Renal cortical epithelial cell (primary cell): ENCODE measurements at regions not wholly inside any gene's neighbourhood (a gene's known extent, or its start where the extent isn't known, plus 50 kb on each side); places are given as distances from the start of the nearest gene placed in this dataset.
A peak's percentile ranks its signal among the peaks of the same experiment; 100 is the strongest.
"Not testable (repeated sequence)": the region's sequence is repeated elsewhere in the genome, so short reads cannot be mapped to it uniquely, and the experiment has no call there.

Source experiments
- DNase-seq: peaks from one replicate; pipeline ENCODE4 v3.0.0-alpha.2; 2011; ENCODE audit warnings: low read depth

DNA sequence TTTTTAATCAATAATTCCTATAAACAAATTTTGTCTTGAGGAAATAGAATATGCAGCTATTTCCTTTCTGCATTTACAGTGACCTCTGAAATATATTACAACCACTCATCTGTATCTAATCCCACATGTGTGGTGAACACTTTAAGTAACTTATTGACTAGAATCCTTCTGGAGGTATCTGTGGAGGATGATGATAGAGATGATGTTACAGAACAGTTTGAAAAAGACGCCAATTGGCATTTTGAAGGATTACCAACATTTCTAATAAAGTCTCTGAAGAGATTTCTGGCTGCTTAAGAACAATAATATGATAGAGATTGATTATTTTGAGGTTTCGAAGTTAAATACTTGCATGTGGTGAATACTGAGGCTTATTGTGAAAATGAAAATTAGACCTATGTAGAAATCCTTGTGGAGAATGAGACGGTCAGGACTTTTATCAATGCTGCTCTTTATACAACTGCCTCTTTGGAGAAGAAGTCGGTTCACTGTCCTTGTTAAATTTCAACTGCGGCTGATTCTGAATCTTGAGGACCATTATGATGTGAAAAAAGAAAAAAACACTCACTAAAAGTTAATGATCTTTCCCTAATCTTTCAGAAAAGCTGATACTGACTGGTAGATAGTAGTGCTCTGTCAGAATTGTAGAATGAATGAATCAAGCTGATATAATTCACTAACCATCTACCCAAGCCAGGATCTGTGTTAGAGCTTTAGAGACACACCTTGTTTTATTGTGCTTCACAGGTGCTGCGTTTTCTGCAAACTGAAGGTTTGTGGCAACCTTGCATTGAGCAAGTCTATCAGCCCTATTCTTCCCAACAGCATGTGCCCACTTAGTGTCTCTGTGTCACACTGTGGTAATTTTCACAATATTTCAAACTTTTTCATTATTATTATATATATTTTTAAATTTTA is 204.7 kb downstream of the SPRY1 start:
- peak; percentile 82 for DNase-seq

- no peak for DNase-seq
Measured at GRCh38 chr4:123602007-123602406, 205.4 kb downstream of the SPRY1 start.

GRCh38 chr4:123603165-123603564 is 206.6 kb downstream of the SPRY1 start:
- DNase-seq = peak; percentile 73

- DNase-seq = not testable (repeated sequence)
Measured at GRCh38 chr4:123605797-123606196, 209.2 kb downstream of the SPRY1 start.

DNA sequence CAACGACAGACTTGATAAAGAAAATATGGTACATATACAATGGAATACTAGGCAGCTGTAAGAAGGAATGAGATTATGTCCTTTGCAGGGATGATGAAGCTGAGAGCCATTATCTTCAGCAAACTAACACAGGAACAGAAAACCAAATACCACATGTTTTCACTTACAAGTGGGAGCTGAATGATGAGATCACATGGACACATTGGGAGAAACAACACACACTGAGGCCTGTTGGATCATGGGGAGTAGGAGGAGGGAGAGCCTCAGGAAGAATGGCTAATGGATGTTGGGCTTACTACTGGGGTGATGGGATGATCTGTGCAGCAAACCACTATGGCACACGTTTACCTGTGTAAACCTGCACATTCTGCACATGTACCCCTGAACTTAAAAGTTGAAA is 209.7 kb downstream of the SPRY1 start:
- DNase-seq = no peak

DNA sequence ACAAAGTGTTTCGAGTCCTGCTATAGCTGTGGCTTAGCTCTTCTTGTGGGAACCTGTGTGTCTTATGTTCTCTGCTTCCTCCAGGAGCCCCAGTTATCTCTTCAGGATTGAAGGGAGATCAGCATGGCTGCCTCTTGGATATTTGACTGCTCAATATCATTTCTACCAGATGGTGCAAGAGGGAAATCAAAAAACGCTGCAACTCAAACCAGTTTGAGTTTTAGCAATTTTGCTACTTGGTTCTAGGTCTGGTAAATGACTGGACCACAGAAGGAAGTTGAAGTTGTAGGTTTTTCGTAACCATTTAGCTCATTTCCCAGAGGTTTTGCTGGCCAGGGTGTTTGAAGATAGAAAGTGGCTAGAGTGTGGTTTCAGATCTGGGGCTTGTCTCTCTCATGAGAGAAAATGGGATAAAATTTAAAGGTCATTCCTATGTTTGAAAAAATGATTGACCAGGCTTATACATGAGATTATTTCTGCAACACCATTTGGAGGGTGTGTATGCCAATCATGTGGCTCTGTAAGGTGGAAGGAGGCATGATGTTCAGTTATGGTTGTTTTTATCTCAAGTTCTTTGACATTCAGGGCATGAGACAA is 210.4 kb downstream of the SPRY1 start:
- no peak for DNase-seq

GRCh38 chr4:123609829-123610228 is 213.2 kb downstream of the SPRY1 start:
- no peak for DNase-seq

- DNase-seq = no peak
Measured at GRCh38 chr4:123613586-123614344, 217.2 kb downstream of the SPRY1 start.

GRCh38 chr4:123615901-123616300 is 219.3 kb downstream of the SPRY1 start:
- no peak for DNase-seq

DNA sequence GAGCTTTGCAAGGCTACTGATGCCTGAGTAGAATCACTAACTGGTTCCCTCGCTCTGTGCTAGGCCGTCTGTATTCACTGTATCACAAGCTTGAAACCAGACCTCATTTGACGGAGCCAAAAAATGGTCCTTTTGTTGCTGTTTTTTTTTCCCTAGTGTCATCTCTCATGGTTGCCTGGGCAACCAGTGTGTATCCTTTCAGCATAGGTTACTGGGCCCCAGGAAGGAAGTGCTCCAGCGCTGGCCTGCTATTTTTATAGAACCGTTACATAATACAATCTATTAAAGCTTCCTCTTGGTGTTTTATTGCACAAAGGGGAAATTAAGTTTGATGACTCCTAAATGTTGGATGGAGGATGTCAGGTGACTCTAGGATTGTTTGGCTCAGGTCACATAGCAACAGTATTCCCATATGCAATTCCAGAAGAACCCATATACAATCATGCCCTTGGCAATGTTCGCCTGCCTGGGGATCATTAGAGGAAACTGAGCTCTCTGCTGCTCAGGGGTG is 220.4 kb downstream of the SPRY1 start:
- no peak for DNase-seq

- DNase-seq = no peak
Measured at GRCh38 chr4:123617791-123618190, 221.2 kb downstream of the SPRY1 start.

DNA sequence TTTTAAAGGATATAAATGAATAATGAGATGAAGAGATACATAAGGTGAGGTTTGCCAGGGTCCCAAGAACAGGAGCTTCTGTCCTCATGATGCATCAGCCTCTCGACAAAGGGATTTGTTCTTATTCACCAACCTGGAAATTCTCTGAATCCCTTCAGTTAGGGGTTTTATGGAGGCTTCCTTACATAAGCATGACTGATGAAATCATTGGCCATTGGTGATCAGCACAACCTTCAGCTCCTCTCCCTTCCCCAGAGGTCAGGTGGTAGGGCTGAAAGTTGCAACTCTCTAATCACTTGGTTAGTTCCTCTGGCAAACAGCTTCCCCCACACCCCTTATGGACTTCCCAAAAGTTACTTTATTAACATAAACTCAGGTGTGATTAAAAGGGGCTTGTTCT is 222.0 kb downstream of the SPRY1 start:
- no peak for DNase-seq

DNA sequence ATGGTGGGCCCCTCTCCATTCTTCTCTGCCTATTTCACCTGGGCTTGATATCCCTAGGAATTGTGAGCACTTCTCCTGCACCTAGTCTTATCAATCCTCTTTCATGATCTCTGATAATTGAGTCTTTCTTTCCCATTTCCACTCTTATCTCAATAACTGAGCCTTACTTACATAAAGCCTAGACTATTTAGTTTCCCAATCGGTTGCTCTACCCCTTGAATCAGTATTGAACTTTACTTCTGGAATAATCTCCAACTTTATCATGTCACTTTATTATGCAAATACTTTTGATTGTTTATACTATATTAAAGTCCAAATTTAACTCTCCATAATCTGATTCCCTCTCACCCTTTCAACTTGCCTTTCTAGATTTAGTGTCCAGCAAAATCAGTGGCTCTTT is 222.7 kb downstream of the SPRY1 start:
- DNase-seq = no peak

- no peak for DNase-seq
Measured at GRCh38 chr4:123619895-123620294, 223.3 kb downstream of the SPRY1 start.

- DNase-seq = peak; percentile 59
Measured at GRCh38 chr4:123621072-123621705, 224.6 kb downstream of the SPRY1 start.

DNA sequence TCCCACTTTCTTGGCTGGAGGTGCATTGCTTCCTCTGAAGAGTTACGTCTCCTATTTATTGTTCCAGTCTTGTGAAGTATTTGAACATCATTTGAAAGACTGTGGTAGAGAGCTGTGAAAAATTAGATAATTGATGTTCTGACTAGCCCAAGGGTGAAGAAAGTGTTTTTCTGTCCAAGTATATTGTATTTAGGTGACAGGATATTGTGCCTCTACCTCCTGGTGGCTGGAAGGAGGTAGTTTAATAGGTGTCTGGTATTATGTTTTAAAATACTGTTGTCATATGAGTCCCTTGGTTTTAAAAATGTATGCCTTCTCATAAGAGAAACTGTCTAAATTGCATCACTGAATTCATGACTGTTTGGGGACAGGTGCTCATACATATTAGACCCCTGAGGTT is 226.0 kb downstream of the SPRY1 start:
- no peak for DNase-seq

DNA sequence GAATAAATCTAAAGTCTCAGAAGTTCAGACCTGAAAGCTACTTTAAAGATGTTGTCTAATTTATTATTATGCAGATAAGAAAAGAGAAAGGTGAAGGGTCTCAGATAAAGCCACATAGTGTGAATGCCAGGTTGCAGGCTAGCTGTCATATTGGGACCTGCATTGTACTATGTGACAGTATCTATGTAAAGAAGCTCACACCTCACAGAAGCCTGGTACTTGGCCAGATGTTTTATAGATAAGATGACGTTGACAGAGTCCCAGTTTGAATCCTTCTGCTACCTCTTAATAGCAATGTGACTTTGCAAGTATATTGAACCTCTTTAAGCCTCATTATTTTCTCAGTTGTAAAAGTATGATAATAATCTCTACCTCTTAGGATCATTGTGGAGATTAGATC is 227.0 kb downstream of the SPRY1 start:
- no peak for DNase-seq

DNA sequence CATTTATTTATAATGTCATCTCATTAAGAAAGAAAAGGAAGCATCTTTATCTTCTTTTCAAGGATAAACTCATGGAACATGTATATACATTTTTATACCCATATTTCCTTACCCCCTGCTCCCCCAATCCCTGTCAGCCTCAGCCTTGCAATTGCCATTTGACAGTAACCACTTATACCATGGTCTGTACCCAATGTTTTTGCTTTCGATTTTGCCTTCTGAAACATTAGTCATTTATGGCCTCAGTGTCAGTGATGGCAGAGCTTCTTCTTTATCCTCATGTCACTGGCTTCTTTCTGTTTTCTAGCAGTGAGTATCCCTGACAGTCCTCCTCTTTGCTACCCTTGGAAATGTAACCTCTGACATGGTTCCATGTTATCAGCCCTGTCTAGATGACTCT is 228.4 kb downstream of the SPRY1 start:
- no peak for DNase-seq

DNA sequence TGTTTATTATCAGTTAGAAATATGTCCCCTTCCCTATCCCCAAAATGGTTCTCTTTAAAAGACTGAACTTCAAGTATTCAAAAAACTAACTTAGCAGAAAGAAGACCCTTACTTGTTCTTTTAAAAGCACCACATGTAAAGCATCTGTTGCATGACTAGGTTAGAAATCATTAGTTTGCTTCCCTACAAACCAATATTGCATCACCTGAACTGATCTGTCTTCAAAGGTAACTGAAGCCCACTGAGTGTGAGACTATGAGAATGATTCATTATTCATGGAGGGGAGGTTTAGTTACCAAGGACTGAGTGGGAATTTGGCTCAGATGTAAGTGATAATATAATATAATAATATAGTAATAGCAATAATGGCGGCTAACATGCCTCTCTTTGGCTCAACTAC is 231.7 kb downstream of the SPRY1 start:
- DNase-seq = peak; percentile 36

- DNase-seq = peak; percentile 41
Measured at GRCh38 chr4:123631786-123632692, 235.4 kb downstream of the SPRY1 start.

- DNase-seq = no peak
Measured at GRCh38 chr4:123632693-123633030, 236.1 kb downstream of the SPRY1 start.
